C4-2B (cell line): ENCODE measurements at regions not wholly inside any gene's neighbourhood (a gene's known extent, or its start where the extent isn't known, plus 50 kb on each side); places are given as distances from the start of the nearest gene placed in this dataset.
"Not testable (repeated sequence)": the region's sequence is repeated elsewhere in the genome, so short reads cannot be mapped to it uniquely, and the experiment has no call there.

Source experiments
- H3K27ac ChIP-seq: fragments of 450-650 bp; 2 replicates; pipeline ENCODE4 v1.5.1; 2017
- CTCF ChIP-seq: fragments of 450-650 bp; conservative IDR thresholded peaks from 2 replicates; pipeline ENCODE4 v1.5.1; 2017; ENCODE audit warnings: mild to moderate bottlenecking
- ZFX ChIP-seq: fragments of 450-650 bp; IDR thresholded peaks from 2 replicates; pipeline ENCODE4 v1.6.1; 2017

DNA sequence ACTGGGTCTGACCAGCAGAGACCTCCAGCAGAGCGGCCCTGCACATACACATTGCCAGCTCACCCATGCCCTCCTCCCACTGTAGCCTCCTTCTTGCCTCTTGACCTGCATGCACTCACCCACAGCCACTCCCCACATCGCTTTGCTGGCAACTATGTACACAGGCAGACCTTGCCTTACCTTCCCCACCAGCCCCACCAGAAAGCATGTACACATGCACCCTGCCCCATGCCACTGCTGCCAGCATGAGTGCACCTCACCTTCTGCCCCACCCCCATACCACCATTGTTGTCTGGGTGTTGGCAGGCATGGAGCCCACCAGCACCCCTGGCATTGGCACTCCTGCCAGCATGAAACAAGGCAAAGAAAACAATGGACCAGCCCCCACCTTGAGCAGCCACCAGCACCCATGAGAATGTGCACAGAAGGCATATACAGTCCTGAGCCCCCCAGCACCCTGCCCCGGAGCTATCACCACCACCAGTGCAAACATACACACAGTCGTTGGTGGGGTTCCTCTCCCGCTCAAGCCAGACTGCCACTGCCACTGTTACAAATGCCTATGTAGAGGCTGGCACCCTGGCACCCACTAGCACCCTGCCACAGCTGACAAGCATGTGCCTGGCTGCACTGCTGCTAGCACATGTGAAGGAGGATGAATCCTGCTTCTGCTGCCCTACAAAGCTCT lies 171.4 kb upstream of the NR4A3 start:
- H3K27ac ChIP-seq: no peak overlapping the region
- TF ChIP-seq ZFX: no peak
- no peak for TF ChIP-seq CTCF

- H3K27ac ChIP-seq: no peak overlapping the region
- TF ChIP-seq ZFX (no peak), CTCF (no peak)
These were observed 161.5 kb upstream of the NR4A3 start for GRCh38 chr9:99660191-99660636.

DNA sequence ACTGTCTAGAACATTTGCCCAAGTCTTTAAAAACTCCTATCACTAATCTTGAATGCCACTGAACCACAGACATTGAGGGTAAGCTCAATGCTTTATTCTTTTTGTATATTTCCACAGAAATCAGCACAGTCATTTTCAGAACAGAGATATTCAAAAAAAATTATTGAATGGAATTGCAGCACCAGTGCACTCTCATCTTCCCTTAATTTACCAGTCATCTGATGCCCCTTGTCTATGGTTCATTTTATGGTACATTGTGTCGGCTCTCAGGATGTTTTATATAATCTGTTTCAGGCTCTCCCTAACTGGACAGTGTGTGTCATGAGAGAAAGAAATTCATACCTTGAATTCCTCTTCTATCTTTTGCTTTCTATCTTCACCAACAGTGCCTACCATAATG lies 158.4 kb upstream of the NR4A3 start:
- H3K27ac ChIP-seq: no peak overlapping the region
- TF ChIP-seq CTCF (no peak), ZFX (no peak)

DNA sequence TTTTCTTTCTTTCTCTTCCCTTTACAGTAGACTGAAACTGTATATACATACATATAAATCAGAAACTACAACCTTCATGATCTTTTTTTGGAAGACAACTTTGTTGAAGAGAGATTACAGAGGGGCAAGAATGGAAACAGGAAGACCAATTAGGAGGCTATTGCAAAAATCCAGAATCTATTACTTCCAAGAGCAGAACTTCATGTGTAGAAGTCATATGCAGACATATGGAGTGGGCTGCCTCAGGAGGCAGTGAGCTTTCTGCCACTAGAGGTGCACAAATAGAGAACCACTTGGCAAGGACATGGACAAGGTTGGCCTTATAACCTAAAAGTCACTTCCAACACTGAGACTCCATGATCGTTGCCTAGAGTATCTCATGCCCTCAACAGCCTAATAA lies 157.8 kb upstream of the NR4A3 start:
- TF ChIP-seq ZFX (no peak), CTCF (no peak)

DNA sequence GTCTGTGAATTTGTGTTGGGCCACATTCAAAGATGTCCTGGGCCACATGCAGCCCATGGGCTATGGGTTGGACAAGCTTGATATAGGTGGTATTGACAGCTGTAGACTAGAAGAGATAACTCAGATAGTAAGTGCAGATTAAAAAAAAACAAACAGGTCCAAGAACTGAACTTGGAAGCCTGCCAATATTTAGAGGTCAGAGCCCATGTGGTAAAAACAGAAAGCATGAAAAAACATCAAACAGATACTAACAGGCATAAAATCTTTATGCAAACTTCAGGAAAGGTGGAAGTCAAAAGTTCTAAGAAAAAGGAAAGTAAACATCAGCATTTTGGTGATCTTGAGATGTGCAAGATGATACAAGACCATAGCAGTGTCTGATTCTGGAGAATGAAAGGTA lies 155.1 kb upstream of the NR4A3 start:
- TF ChIP-seq ZFX (no peak), CTCF (no peak)
- H3K27ac ChIP-seq: no peak overlapping the region

More for the DNA sequence above, 157.8 kb upstream of the NR4A3 start:
- no peak overlapping the region for H3K27ac ChIP-seq

DNA sequence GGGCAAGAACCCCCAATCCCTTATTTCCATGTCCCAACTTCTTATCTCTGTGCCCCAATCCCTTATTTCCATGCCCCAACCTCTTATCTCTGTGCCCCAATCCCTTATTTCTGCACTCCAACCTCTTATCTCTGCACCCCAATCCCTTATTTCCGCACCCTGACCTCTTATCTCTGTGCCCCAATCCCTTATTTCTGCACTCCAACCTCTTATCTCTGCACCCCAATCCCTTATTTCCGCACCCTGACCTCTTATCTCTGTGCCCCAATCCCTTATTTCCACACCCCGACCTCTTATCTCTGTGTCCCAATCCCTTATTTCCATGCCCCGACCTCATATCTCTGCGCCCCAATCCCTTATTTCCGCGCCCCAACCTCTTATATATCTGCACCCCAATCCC lies 150.8 kb upstream of the NR4A3 start:
- not testable (repeated sequence) for H3K27ac ChIP-seq

DNA sequence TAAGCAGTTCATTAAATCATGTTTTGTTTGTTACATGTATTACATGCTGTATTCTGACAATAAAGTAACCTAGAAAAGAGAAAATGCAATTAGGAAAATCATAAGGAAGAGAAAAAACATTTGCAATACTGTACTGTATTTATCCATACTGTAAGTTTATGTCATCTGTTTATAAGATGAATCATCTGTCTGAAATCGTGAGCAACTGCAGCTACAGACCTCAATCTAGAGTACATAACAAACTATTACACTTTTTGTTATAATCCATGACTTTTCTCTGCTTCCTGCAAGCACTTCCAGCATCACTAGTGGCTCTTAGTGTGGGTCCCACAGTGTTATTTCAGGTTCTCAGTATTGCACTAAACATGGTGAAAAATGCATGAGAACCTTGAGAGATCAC lies 144.4 kb upstream of the NR4A3 start:
- TF ChIP-seq CTCF: no peak
- no peak for TF ChIP-seq ZFX
- H3K27ac ChIP-seq: no peak overlapping the region

DNA sequence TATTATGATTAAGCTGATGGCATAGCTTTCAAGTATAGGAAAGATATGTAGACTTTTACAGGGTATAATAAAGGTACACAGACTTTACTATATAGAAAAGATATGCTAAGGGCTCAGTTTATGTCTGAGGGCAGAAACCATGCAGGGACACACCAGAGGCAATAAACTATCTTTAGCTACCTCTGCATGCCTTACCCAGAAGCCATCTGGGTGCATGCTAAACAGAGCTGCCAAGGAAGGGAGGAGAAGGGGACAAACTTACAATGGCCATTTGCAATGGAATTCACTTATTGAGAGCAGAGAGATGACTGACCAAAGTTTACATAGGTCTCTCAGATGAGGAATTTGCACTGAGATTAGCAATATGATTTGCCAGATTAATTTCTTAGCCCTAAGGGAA lies 143.1 kb upstream of the NR4A3 start:
- H3K27ac ChIP-seq: no peak overlapping the region
- TF ChIP-seq CTCF: no peak
- no peak for TF ChIP-seq ZFX
